ENCODE measurements at regions not wholly inside any gene's neighbourhood (a gene's known extent, or its start where the extent isn't known, plus 50 kb on each side); places are given as distances from the start of the nearest gene placed in this dataset.

- TF ChIP-seq CTCF (IDR thresholded peaks at IDR 0.05 in 4 of 5, conservative IDR thresholded peaks at IDR 0.05 in 1 of 5), result no peak
- no peak for TF ChIP-seq POLR2A (IDR thresholded peaks at IDR 0.05)
Measured at GRCh38 chr2:14517731-14518130, 114.8 kb upstream of the LRATD1 start.

All from gastrocnemius medialis (tissue), 4 donors.